ENCODE measurements at regions not wholly inside any gene's neighbourhood (a gene's known extent, or its start where the extent isn't known, plus 50 kb on each side); places are given as distances from the start of the nearest gene placed in this dataset.

DNA sequence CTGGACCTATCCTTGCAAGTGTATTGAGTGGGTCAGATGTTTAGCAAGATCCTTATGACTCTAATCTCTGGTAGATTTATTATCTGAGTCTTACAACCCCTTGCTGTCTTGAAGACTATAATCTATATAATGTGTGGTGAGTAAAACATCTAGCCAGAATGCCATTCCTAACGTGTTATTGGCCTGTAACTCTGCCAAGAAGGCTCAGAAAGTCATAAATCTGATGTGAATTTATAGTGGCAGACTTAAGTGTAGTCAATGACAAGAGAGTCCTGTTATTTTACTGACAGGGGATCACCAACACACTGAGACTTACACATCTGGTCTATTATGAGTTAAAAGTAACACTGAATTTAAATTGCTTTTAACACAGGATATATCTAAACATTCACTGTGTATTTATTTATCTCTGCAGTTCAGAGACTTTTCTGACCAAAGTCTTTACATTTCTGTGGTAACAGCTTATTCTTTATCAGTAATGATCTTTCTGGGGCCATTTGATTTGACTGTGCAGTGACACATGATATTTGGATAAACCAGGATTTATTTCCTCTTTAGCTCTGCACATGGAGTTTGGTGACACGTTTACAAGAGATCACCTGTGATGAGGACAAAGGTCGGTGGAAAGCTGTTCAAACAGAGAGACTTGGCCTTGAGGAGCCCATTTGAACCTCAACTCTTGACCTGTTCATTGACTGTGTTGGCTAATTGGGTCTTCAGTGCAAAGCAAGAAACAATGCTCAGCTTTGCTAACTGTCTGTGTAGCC, 415.8 kb downstream of the STIM2 start:
- TF ChIP-seq, protein P1, sequence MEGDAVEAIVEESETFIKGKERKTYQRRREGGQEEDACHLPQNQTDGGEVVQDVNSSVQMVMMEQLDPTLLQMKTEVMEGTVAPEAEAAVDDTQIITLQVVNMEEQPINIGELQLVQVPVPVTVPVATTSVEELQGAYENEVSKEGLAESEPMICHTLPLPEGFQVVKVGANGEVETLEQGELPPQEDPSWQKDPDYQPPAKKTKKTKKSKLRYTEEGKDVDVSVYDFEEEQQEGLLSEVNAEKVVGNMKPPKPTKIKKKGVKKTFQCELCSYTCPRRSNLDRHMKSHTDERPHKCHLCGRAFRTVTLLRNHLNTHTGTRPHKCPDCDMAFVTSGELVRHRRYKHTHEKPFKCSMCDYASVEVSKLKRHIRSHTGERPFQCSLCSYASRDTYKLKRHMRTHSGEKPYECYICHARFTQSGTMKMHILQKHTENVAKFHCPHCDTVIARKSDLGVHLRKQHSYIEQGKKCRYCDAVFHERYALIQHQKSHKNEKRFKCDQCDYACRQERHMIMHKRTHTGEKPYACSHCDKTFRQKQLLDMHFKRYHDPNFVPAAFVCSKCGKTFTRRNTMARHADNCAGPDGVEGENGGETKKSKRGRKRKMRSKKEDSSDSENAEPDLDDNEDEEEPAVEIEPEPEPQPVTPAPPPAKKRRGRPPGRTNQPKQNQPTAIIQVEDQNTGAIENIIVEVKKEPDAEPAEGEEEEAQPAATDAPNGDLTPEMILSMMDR (IDR thresholded peaks at IDR 0.05): no peak
- no peak for TF ChIP-seq POLR2A (IDR thresholded peaks at IDR 0.05)
